HG02610 (cell line): ENCODE measurements at regions not wholly inside any gene's neighbourhood (a gene's known extent, or its start where the extent isn't known, plus 50 kb on each side); places are given as distances from the start of the nearest gene placed in this dataset.

Experiments
- ATAC-seq: cut with Tn5 transposase; IDR thresholded peaks from one replicate; pipeline ENCODE4 v1.9.1; 2021; ENCODE audit warnings: mild to moderate bottlenecking, moderate library complexity; ENCODE audit not compliant: unreplicated experiment

GRCh38 chr20:22438346-22438745 is 146.0 kb downstream of the FOXA2 start:
- ATAC-seq: no peak

GRCh38 chr20:22437354-22437753 is 147.0 kb downstream of the FOXA2 start:
- no peak for ATAC-seq

GRCh38 chr20:22431419-22431818 is 153.0 kb downstream of the FOXA2 start:
- no peak for ATAC-seq

GRCh38 chr20:22430746-22431168 is 153.6 kb downstream of the FOXA2 start:
- no peak for ATAC-seq

GRCh38 chr20:22430154-22430745 is 154.1 kb downstream of the FOXA2 start:
- no peak for ATAC-seq

- no peak for ATAC-seq
These were observed 154.9 kb downstream of the FOXA2 start for GRCh38 chr20:22429175-22430153.

GRCh38 chr20:22428051-22428450 is 156.3 kb downstream of the FOXA2 start:
- no peak for ATAC-seq

- no peak for ATAC-seq
These were observed 157.6 kb downstream of the FOXA2 start for GRCh38 chr20:22426772-22427171.

GRCh38 chr20:22425344-22426295 is 158.8 kb downstream of the FOXA2 start:
- ATAC-seq: no peak

- ATAC-seq: no peak
These were observed 161.1 kb downstream of the FOXA2 start for GRCh38 chr20:22423190-22423832.

- ATAC-seq: no peak
These were observed 164.2 kb downstream of the FOXA2 start for GRCh38 chr20:22420116-22420598.

- no peak for ATAC-seq
These were observed 165.6 kb downstream of the FOXA2 start for GRCh38 chr20:22418738-22419137.

- ATAC-seq: no peak
These were observed 170.0 kb downstream of the FOXA2 start for GRCh38 chr20:22414305-22414742.

- no peak for ATAC-seq
These were observed 171.1 kb downstream of the FOXA2 start for GRCh38 chr20:22412977-22413868.

GRCh38 chr20:22411627-22412450 is 172.5 kb downstream of the FOXA2 start:
- no peak for ATAC-seq

GRCh38 chr20:22411286-22411626 is 173.1 kb downstream of the FOXA2 start:
- no peak for ATAC-seq

GRCh38 chr20:22410556-22411130 is 173.7 kb downstream of the FOXA2 start:
- no peak for ATAC-seq
